CD4-positive, alpha-beta T cell (primary cell): ENCODE measurements at regions not wholly inside any gene's neighbourhood (a gene's known extent, or its start where the extent isn't known, plus 50 kb on each side); places are given as distances from the start of the nearest gene placed in this dataset.

ENCODE experiments used
- ATAC-seq: fragments of 200-7000 bp; cut with Tn5 transposase; one replicate; pipeline ENCODE4 v1.10.0; 2022; ENCODE audit warnings: mild to moderate bottlenecking; ENCODE audit not compliant: poor library complexity
- CTCF ChIA-PET: fragments of 350-600 bp; sonication (Branson Sonifier 250); formaldehyde crosslinking; loops from one replicate; lab custom pipeline; 2021; ENCODE audit warnings: antibody characterized with exemption, inconsistent platforms; lab: Charles Lee
- POLR2A ChIA-PET: fragments of 350-600 bp; sonication (Branson Sonifier 250); formaldehyde crosslinking; loops from one replicate; lab custom pipeline; 2021; ENCODE audit warnings: antibody characterized with exemption, inconsistent platforms; lab: Charles Lee
- DNase-seq, 14 experiments: peaks; one replicate each; pipeline ENCODE4 v3.0.0-alpha.2; 2013 to 2020; ENCODE audit warnings: mixed read lengths in 2 of 14
- H3K27ac ChIP-seq, 2 donors: one replicate each; pipeline versions ENCODE4 v1.5.1 to v1.7.0; 2013; ENCODE audit warnings: low read length in 2 of 2, low read depth in 1 of 2, mild to moderate bottlenecking in 1 of 2
- H3K27me3 ChIP-seq, 2 experiments: 1 replicate in 1 of 2; 2 replicates in 1 of 2; pipeline versions ENCODE4 v1.6.1 to v1.7.0; 2013; ENCODE audit warnings: low read length in 2 of 2, control low read depth in 1 of 2, mild to moderate bottlenecking in 1 of 2, moderate library complexity in 1 of 2; ENCODE audit not compliant: insufficient read depth in 2 of 2, control insufficient read depth in 1 of 2
- H3K36me3 ChIP-seq: one replicate; pipeline ENCODE4 v1.6.1; 2013; ENCODE audit warnings: low read length, control low read depth; ENCODE audit not compliant: insufficient read depth
- H3K4me1 ChIP-seq: one replicate; pipeline ENCODE4 v1.6.1; 2013; ENCODE audit warnings: low read length, control low read depth; ENCODE audit not compliant: insufficient read depth
- H3K4me3 ChIP-seq: one replicate; pipeline ENCODE4 v1.5.1; 2013; ENCODE audit warnings: mild to moderate bottlenecking, low read length, moderate library complexity
- H3K9me3 ChIP-seq, 2 experiments: 1 replicate in 1 of 2; 2 replicates in 1 of 2; pipeline versions ENCODE4 v1.6.1 to v1.7.0; 2013; ENCODE audit warnings: low read length in 2 of 2, mild to moderate bottlenecking in 2 of 2, control low read depth in 1 of 2, moderate library complexity in 1 of 2; ENCODE audit not compliant: control insufficient read depth in 1 of 2, insufficient read depth in 1 of 2
- H3K27ac Mint-ChIP-seq: one replicate; pipeline ENCODE4 v1.8.0; 2020; ENCODE audit warnings: mixed read lengths
- H3K27me3 Mint-ChIP-seq: one replicate; pipeline ENCODE4 v1.8.0; 2021; ENCODE audit warnings: mixed read lengths
- H3K36me3 Mint-ChIP-seq: one replicate; pipeline ENCODE4 v1.8.0; 2021; ENCODE audit warnings: low read depth, mixed read lengths
- H3K4me1 Mint-ChIP-seq: one replicate; pipeline ENCODE4 v1.8.0; 2021; ENCODE audit warnings: low read depth, mixed read lengths
- H3K4me3 Mint-ChIP-seq: one replicate; pipeline ENCODE4 v1.8.0; 2020; ENCODE audit warnings: mild to moderate bottlenecking, mixed read lengths
- H3K9me3 Mint-ChIP-seq: one replicate; pipeline ENCODE4 v1.8.0; 2020; ENCODE audit warnings: mixed read lengths
- intact Hi-C, 2 experiments: fragments of 100-400 bp; cut with DNase I in 1 of 2; cut with micrococcal nuclease in 1 of 2; formaldehyde crosslinking; loops; one replicate each; pipeline versions ENCODE4 v1.15.1 to v1.9.0; 2023 to 2025; cut with DNase I, micrococcal nuclease
- TF ChIP-seq, protein P1 (sequence below): fragments of 200-600 bp; IDR thresholded peaks from one replicate; pipeline ENCODE4 v1.8.0; 2022; ENCODE audit warnings: antibody characterized with exemption, mild to moderate bottlenecking

DNA sequence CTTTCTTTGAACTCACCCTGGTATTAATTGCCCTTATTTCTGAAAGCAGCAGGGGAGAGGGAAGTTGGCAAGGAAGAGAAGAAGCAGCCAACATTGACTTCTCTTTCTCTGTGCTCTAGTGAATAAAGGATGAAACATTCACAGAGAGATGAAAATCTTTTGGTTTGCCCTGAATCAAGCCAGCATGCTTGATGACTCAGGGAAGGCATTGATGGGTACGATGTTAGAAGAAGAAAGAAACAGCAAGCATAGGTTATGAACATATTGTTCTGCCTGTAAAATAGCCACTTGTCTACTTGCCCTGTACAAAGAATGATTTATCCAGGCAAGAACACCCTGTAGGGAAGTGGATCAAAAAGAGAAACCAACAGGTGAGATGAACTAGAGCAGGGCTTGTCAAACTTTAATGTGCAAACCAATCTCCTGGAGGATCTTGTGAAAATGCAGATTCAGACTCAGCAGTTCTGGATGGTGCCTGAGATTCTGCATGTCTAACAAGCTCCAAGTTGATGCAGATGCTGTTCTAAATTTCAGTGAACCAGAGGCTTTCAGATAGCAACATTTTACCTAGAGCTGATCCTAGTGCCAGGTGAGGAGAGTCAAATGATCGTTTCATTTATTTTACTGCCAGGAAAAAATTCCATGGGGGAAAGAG lies 586.6 kb upstream of the TLE4 start:
- no peaks in the 10 kb centered on the region for H3K36me3 Mint-ChIP-seq
- Histone ChIP-seq H3K9me3 (no peaks in the 10 kb centered on the region), H3K4me3 (no peak overlapping the region), H3K27ac (no peak overlapping the region), H3K4me1 (no peaks in the 10 kb centered on the region), H3K27me3 (no peaks in the 10 kb centered on the region), H3K36me3 (no peaks in the 10 kb centered on the region)
- POLR2A ChIA-PET = no interaction called here
- ATAC-seq (no peak), DNase-seq (no peak)
- no peak overlapping the region for H3K4me3 Mint-ChIP-seq
- intact Hi-C loops = no loop called here
- CTCF ChIA-PET = no interaction called here
- H3K4me1 Mint-ChIP-seq = no peaks in the 10 kb centered on the region
- no peak overlapping the region for H3K27ac Mint-ChIP-seq
- TF ChIP-seq, protein P1, sequence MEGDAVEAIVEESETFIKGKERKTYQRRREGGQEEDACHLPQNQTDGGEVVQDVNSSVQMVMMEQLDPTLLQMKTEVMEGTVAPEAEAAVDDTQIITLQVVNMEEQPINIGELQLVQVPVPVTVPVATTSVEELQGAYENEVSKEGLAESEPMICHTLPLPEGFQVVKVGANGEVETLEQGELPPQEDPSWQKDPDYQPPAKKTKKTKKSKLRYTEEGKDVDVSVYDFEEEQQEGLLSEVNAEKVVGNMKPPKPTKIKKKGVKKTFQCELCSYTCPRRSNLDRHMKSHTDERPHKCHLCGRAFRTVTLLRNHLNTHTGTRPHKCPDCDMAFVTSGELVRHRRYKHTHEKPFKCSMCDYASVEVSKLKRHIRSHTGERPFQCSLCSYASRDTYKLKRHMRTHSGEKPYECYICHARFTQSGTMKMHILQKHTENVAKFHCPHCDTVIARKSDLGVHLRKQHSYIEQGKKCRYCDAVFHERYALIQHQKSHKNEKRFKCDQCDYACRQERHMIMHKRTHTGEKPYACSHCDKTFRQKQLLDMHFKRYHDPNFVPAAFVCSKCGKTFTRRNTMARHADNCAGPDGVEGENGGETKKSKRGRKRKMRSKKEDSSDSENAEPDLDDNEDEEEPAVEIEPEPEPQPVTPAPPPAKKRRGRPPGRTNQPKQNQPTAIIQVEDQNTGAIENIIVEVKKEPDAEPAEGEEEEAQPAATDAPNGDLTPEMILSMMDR = no peak
- H3K27me3 Mint-ChIP-seq = no peaks in the 10 kb centered on the region
- H3K9me3 Mint-ChIP-seq = no peaks in the 10 kb centered on the region

DNA sequence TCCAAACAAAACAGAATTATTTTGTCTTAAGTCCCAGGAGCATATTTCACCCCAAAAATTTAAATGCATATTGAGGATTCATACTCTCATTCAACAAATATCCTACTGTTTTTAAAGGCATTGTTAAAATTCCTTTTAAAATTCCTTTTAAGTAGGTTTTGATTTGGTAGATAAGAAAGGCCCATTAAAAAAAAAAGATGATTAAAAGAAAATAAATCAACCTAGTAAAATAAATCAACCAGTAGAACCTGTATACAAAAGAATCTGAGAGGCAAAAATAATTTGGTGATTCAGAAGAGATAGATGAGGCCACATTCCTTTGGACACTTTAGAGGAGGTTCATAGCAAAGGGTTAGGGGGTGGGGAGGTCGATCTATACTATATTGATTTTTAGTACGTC lies 585.3 kb upstream of the TLE4 start:
- TF ChIP-seq, protein P1 = no peak
- Mint-ChIP-seq H3K4me3 (no peak overlapping the region), H3K4me1 (no peaks in the 10 kb centered on the region), H3K9me3 (no peaks in the 10 kb centered on the region), H3K27ac (no peak overlapping the region), H3K36me3 (no peaks in the 10 kb centered on the region), H3K27me3 (no peaks in the 10 kb centered on the region)
- intact Hi-C loops = no loop called here
- no peaks in the 10 kb centered on the region for H3K36me3 ChIP-seq
- no peaks in the 10 kb centered on the region for H3K27me3 ChIP-seq
- no peak overlapping the region for H3K4me3 ChIP-seq
- ATAC-seq (no peak), DNase-seq (no peak)
- H3K27ac ChIP-seq = no peak overlapping the region
- ChIA-PET CTCF (no interaction called here), POLR2A (no interaction called here)
- no peaks in the 10 kb centered on the region for H3K9me3 ChIP-seq
- H3K4me1 ChIP-seq = no peaks in the 10 kb centered on the region

DNA sequence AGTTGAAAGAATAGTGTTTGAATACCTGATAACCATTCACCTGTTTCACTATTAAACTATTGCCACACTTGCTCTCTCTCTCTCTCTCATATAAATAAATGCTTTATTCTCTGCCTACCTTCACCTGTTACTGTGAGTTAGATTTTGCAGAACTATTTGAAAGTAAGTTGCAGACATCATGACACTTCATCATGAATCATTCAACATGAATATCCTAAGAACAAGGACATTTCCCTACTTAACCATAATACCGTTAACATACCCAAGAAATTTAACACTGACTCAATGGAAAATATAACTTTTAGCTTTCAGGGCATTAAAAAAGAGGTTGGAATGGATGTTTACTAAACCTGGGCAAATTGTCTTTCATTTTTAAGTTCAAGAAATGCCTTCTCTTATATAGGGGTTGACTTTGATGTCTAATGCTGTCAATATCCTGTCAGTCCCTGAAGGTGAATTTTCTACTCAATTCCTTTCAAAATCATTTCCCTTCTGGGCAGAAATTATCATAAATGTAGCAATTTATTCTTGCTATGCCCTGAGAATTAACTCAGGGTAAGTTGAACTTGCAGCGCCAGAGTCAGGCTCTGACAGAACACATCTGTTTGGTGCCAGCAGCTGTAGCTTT lies 582.6 kb upstream of the TLE4 start:
- CTCF ChIA-PET = no interaction called here
- intact Hi-C loops = no loop called here
- Histone ChIP-seq H3K4me1 (no peaks in the 10 kb centered on the region), H3K4me3 (no peak overlapping the region), H3K9me3 (no peaks in the 10 kb centered on the region), H3K27me3 (no peaks in the 10 kb centered on the region), H3K36me3 (no peaks in the 10 kb centered on the region), H3K27ac (no peak overlapping the region)
- H3K27ac Mint-ChIP-seq = no peak overlapping the region
- H3K4me1 Mint-ChIP-seq = no peaks in the 10 kb centered on the region
- POLR2A ChIA-PET = no interaction called here
- H3K4me3 Mint-ChIP-seq = no peak overlapping the region
- TF ChIP-seq, protein P1 = no peak
- H3K9me3 Mint-ChIP-seq = no peaks in the 10 kb centered on the region
- DNase-seq (no peak), ATAC-seq (no peak)
- no peaks in the 10 kb centered on the region for H3K36me3 Mint-ChIP-seq
- no peaks in the 10 kb centered on the region for H3K27me3 Mint-ChIP-seq
